ENCODE measurements at regions not wholly inside any gene's neighbourhood (a gene's known extent, or its start where the extent isn't known, plus 50 kb on each side); places are given as distances from the start of the nearest gene placed in this dataset.

DNA sequence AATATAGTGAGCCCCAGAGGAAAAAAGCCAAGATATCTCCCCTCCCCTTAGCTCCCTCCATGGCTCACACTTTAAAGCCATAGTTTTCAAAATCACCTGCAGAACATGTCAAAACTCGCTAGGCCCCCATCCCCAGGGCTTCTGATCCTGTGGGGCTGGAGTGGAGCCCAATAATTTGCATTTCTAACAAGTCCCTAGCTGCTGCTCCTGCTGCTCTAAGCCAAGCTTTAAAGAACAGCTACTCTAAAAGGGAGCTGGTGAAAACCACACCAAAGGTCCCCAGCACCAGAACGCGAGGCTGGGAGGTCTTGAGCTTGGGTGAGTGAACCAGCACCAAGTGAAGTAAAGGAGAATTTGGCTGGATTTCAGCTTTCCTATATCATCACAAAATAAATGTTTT, 237.1 kb downstream of the ZNF674 start:
- H2BK12ac ChIP-seq (ENCODE audit: insufficient read length, low read depth, low read length) = no peak overlapping the region
- H2BK20ac ChIP-seq (ENCODE audit: low read depth, low read length, poor library complexity, severe bottlenecking) = no peak overlapping the region
- H3K79me1 ChIP-seq (ENCODE audit: insufficient read depth, low read depth, low read length, poor library complexity, severe bottlenecking) = no peaks in the 10 kb centered on the region
- H2BK120ac ChIP-seq (ENCODE audit: low read depth, low read length, poor library complexity, severe bottlenecking) = no peak overlapping the region
- no peak overlapping the region for H4K8ac ChIP-seq (replicated peaks; ENCODE audit: insufficient read length, low read depth, low read length)
- no peak overlapping the region for H3K4me2 ChIP-seq (ENCODE audit: insufficient read depth, insufficient read length, low read length)
- no peak overlapping the region for H4K5ac ChIP-seq (ENCODE audit: insufficient read length, low read depth, low read length)
- peaks cover 22 to 38% of the 10 kb centered on the region in 2 experiments for H3K4me1 Mint-ChIP-seq
- no peak overlapping the region for H2BK15ac ChIP-seq (ENCODE audit: low read depth, low read length)
- H3K14ac ChIP-seq (ENCODE audit: insufficient read depth, low read length) = no peak overlapping the region
- no peak overlapping the region; a peak in 1 of 7 replicates for H3K27ac Mint-ChIP-seq
- H3K27ac ChIP-seq (ENCODE audit: insufficient read length, low read depth, low read length) = no peak overlapping the region
- peaks cover 61 to 65% of the 10 kb centered on the region in 2 experiments for H3K9me3 Mint-ChIP-seq
- no peak overlapping the region for H3K9ac ChIP-seq (ENCODE audit: extremely low read depth, insufficient read length, low read length)
- H3K18ac ChIP-seq (ENCODE audit: insufficient read length, low read depth, low read length) = no peak overlapping the region
- peaks cover 18 to 27% (median 26%) of the 10 kb centered on the region in 3 experiments for H3K36me3 Mint-ChIP-seq (ENCODE audit: insufficient read depth in 1 of 3, low read depth in 3 of 3)
- H3K4me3 Mint-ChIP-seq = no peak overlapping the region
- no peak for DNase-seq
- H2AK5ac ChIP-seq (ENCODE audit: insufficient read length, low read length) = no peak overlapping the region
- peaks cover 18% of the 10 kb centered on the region for H3K27me3 Mint-ChIP-seq (ENCODE audit: low read depth)
- H3K23ac ChIP-seq (ENCODE audit: insufficient read length, low read depth, low read length) = no peak overlapping the region
- peaks cover 5% of the 10 kb centered on the region; the same call in 1 of the 2 replicates for H3K4me1 ChIP-seq (ENCODE audit: insufficient read depth, low read length)
- H3T11ph ChIP-seq (ENCODE audit: low read length) = no peak overlapping the region
- no peaks in the 10 kb centered on the region for H3K79me2 ChIP-seq (ENCODE audit: insufficient read depth, low read length)
- H3K56ac ChIP-seq (ENCODE audit: insufficient read length, low read depth, low read length) = no peak overlapping the region
- TF ChIP-seq, protein P1, sequence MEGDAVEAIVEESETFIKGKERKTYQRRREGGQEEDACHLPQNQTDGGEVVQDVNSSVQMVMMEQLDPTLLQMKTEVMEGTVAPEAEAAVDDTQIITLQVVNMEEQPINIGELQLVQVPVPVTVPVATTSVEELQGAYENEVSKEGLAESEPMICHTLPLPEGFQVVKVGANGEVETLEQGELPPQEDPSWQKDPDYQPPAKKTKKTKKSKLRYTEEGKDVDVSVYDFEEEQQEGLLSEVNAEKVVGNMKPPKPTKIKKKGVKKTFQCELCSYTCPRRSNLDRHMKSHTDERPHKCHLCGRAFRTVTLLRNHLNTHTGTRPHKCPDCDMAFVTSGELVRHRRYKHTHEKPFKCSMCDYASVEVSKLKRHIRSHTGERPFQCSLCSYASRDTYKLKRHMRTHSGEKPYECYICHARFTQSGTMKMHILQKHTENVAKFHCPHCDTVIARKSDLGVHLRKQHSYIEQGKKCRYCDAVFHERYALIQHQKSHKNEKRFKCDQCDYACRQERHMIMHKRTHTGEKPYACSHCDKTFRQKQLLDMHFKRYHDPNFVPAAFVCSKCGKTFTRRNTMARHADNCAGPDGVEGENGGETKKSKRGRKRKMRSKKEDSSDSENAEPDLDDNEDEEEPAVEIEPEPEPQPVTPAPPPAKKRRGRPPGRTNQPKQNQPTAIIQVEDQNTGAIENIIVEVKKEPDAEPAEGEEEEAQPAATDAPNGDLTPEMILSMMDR (conservative IDR thresholded peaks at IDR 0.05) = no peak
- H3K27me3 ChIP-seq (ENCODE audit: insufficient read depth, low read length) = no peaks in the 10 kb centered on the region
- WGBS (ENCODE audit: extremely low coverage, insufficient read length, low lambda C conversion rate) = no CpG with 5 or more reads among the region's 3 CpGs
- H4K20me1 ChIP-seq (ENCODE audit: control insufficient read depth, insufficient read depth, insufficient read length) = no peaks in the 10 kb centered on the region
- no peak overlapping the region for H2AFZ ChIP-seq (ENCODE audit: low read length)
- H3K4ac ChIP-seq (ENCODE audit: low read depth, low read length) = no peak overlapping the region
- H2BK5ac ChIP-seq (ENCODE audit: insufficient read length, low read length) = no peak overlapping the region
- peaks cover 18% of the 10 kb centered on the region for H3K9me3 ChIP-seq (ENCODE audit: control insufficient read depth, low read depth, low read length)
- H4K91ac ChIP-seq (ENCODE audit: insufficient read length, low read depth, low read length) = no peak overlapping the region
- no peaks in the 10 kb centered on the region for H3K23me2 ChIP-seq (ENCODE audit: insufficient read length, low read depth, low read length, poor library complexity, severe bottlenecking)
